ENCODE measurements at regions not wholly inside any gene's neighbourhood (a gene's known extent, or its start where the extent isn't known, plus 50 kb on each side); places are given as distances from the start of the nearest gene placed in this dataset.

- no CpG with 5 or more reads among the region's 3 CpGs for WGBS
- no peak overlapping the region for H3K23ac ChIP-seq (ENCODE audit: low read length in 2 of 2)
Observed at GRCh38 chr4:123327846-123328429, 68.7 kb upstream of the SPRY1 start.

GRCh38 chr4:123338715-123339114 lies 57.9 kb upstream of the SPRY1 start:
- 95% methylated on average over 6 of the region's 7 CpGs for WGBS
- Histone ChIP-seq H2BK12ac (ENCODE audit: low read length in 2 of 2) (no peak overlapping the region), H2AFZ (ENCODE audit: low read depth, low read length) (no peak overlapping the region)

More at GRCh38 chr4:123327846-123328429, 68.7 kb upstream of the SPRY1 start:
- Histone ChIP-seq H3K36me3 (ENCODE audit: control insufficient read depth in 1 of 2, insufficient read depth in 2 of 2, low read depth in 1 of 2, low read length in 2 of 2) (no peaks in the 10 kb centered on the region), H2BK120ac (ENCODE audit: low read depth, low read length) (no peak overlapping the region), H2AK5ac (ENCODE audit: low read length, severe bottlenecking) (no peak overlapping the region), H4K8ac (ENCODE audit: low read length) (no peak overlapping the region), H3K18ac (ENCODE audit: low read depth in 1 of 2, low read length in 2 of 2) (no peak overlapping the region), H2BK12ac (ENCODE audit: low read length in 2 of 2) (no peak overlapping the region), H3K9me3 (ENCODE audit: control insufficient read depth, low read length) (peaks cover 10% of the 10 kb centered on the region), H4K91ac (ENCODE audit: low read length) (no peak overlapping the region), H2AFZ (ENCODE audit: low read depth, low read length) (no peak overlapping the region), H3K27ac (ENCODE audit: low read length, poor library complexity, severe bottlenecking) (no peak overlapping the region), H2BK15ac (ENCODE audit: low read depth, poor library complexity, severe bottlenecking) (no peak overlapping the region), H3K27me3 (ENCODE audit: control insufficient read depth in 1 of 2, insufficient read depth in 1 of 2, low read length in 2 of 2) (no peaks in the 10 kb centered on the region), H3K14ac (ENCODE audit: low read length in 2 of 2) (no peak overlapping the region), H3K79me1 (replicated peaks; ENCODE audit: low read length, poor library complexity, severe bottlenecking) (no peaks in the 10 kb centered on the region), H3K9ac (ENCODE audit: low read length) (no peak overlapping the region), H3K4me3 (ENCODE audit: insufficient read depth in 1 of 2, low read depth in 1 of 2, low read length in 2 of 2) (no peak overlapping the region), H3K4me1 (ENCODE audit: control insufficient read depth, insufficient read depth, low read depth, low read length) (no peaks in the 10 kb centered on the region), H3K4ac (ENCODE audit: low read depth in 1 of 2, low read length in 2 of 2) (no peak overlapping the region), H3K4me2 (ENCODE audit: low read length, poor library complexity, severe bottlenecking) (no peak overlapping the region), H2BK5ac (ENCODE audit: low read depth, low read length, poor library complexity, severe bottlenecking) (no peak overlapping the region)
- no peak for DNase-seq

DNA sequence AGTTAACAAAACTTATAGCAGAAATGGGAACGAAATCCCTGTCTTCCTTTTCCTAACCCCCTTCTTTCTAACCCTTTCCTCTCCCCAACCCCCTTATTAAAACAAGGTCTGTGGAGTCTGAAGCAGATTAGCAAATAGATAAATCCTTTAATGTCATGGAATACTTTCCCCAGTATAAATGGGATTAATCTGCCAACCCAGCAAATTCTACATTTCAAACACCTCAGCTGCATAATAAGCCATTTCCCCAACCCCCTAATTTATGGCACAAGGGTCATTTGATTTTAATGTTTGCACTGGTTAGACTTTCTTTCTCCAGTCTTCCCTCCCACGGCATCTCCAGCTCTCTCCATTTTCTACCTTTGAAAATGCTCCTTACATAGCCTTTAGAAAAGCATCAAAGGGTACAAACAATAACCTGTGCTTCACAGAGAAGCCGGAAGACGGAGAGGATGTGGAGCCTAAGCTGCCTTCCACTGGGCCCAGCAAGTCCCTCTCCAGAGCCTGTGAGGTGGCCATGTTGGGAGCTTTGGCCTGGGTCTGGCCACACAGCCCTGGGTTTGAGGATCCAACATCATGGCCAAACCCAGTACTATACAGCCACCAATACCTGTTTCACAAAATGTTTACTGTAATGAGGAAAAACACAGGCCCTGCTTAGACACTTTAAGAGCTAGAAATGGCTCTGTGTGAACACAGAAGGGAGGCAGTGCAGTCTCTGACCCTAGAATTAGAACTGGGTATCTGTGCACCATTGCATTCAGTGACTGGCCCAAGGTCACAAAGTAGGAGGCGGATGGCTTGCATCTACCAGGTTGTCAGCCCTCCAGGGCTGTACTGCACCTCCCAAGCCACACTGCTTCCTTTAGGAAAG lies 56.9 kb upstream of the SPRY1 start:
- Histone ChIP-seq H2AFZ (ENCODE audit: low read depth, low read length) (no peak overlapping the region), H3K14ac (ENCODE audit: low read length in 2 of 2) (no peak overlapping the region), H2BK5ac (ENCODE audit: low read depth, low read length, poor library complexity, severe bottlenecking) (no peak overlapping the region), H3K9ac (ENCODE audit: low read length) (peak overlapping the region; percentile 14), H3K4ac (ENCODE audit: low read depth in 1 of 2, low read length in 2 of 2) (peak overlapping the region in 1 of 2 experiments; percentile 49), H2BK120ac (ENCODE audit: low read depth, low read length) (no peak overlapping the region), H3K4me1 (ENCODE audit: control insufficient read depth, insufficient read depth, low read depth, low read length) (peaks cover 2% of the 10 kb centered on the region), H3K36me3 (ENCODE audit: control insufficient read depth in 1 of 2, insufficient read depth in 2 of 2, low read depth in 1 of 2, low read length in 2 of 2) (no peaks in the 10 kb centered on the region), H2BK15ac (ENCODE audit: low read depth, poor library complexity, severe bottlenecking) (peak overlapping the region; percentile 60), H3K27ac (ENCODE audit: low read length, poor library complexity, severe bottlenecking) (no peak overlapping the region), H4K8ac (ENCODE audit: low read length) (peak overlapping the region; percentile 45), H3K9me3 (ENCODE audit: control insufficient read depth, low read length) (no peaks in the 10 kb centered on the region), H4K91ac (ENCODE audit: low read length) (peak overlapping the region; percentile 11), H2BK12ac (ENCODE audit: low read length in 2 of 2) (peak overlapping the region in 1 of 2 experiments; percentile 61), H3K79me1 (replicated peaks; ENCODE audit: low read length, poor library complexity, severe bottlenecking) (no peaks in the 10 kb centered on the region), H3K18ac (ENCODE audit: low read depth in 1 of 2, low read length in 2 of 2) (peak overlapping the region; percentile 46 to 55), H3K23ac (ENCODE audit: low read length in 2 of 2) (no peak overlapping the region), H3K27me3 (ENCODE audit: control insufficient read depth in 1 of 2, insufficient read depth in 1 of 2, low read length in 2 of 2) (no peaks in the 10 kb centered on the region), H3K4me3 (ENCODE audit: insufficient read depth in 1 of 2, low read depth in 1 of 2, low read length in 2 of 2) (no peak overlapping the region), H3K4me2 (ENCODE audit: low read length, poor library complexity, severe bottlenecking) (no peak overlapping the region), H2AK5ac (ENCODE audit: low read length, severe bottlenecking) (no peak overlapping the region)
- WGBS = 85% methylated on average over 5 of the region's 5 CpGs
- DNase-seq = no peak

More at GRCh38 chr4:123338715-123339114, 57.9 kb upstream of the SPRY1 start:
- H3K4me2 ChIP-seq (ENCODE audit: low read length, poor library complexity, severe bottlenecking) = no peak overlapping the region
- H3K27ac ChIP-seq (ENCODE audit: low read length, poor library complexity, severe bottlenecking) = no peak overlapping the region
- no peak overlapping the region for H2BK5ac ChIP-seq (ENCODE audit: low read depth, low read length, poor library complexity, severe bottlenecking)
- no peak overlapping the region for H2AK5ac ChIP-seq (ENCODE audit: low read length, severe bottlenecking)
- H3K23ac ChIP-seq (ENCODE audit: low read length in 2 of 2) = no peak overlapping the region
- no peaks in the 10 kb centered on the region for H3K27me3 ChIP-seq (ENCODE audit: control insufficient read depth in 1 of 2, insufficient read depth in 1 of 2, low read length in 2 of 2)
- no peak overlapping the region for H4K91ac ChIP-seq (ENCODE audit: low read length)
- no peak overlapping the region for H3K14ac ChIP-seq (ENCODE audit: low read length in 2 of 2)
- no peak overlapping the region for H2BK15ac ChIP-seq (ENCODE audit: low read depth, poor library complexity, severe bottlenecking)
- H3K4ac ChIP-seq (ENCODE audit: low read depth in 1 of 2, low read length in 2 of 2) = no peak overlapping the region
- peaks cover 2% of the 10 kb centered on the region for H3K4me1 ChIP-seq (ENCODE audit: control insufficient read depth, insufficient read depth, low read depth, low read length)
- H2BK120ac ChIP-seq (ENCODE audit: low read depth, low read length) = no peak overlapping the region
- H3K4me3 ChIP-seq (ENCODE audit: insufficient read depth in 1 of 2, low read depth in 1 of 2, low read length in 2 of 2) = no peak overlapping the region
- H3K79me1 ChIP-seq (replicated peaks; ENCODE audit: low read length, poor library complexity, severe bottlenecking) = no peaks in the 10 kb centered on the region
- no peak overlapping the region for H4K8ac ChIP-seq (ENCODE audit: low read length)
- no peak for DNase-seq
- no peak overlapping the region for H3K9ac ChIP-seq (ENCODE audit: low read length)
- no peaks in the 10 kb centered on the region for H3K9me3 ChIP-seq (ENCODE audit: control insufficient read depth, low read length)
- H3K36me3 ChIP-seq (ENCODE audit: control insufficient read depth in 1 of 2, insufficient read depth in 2 of 2, low read depth in 1 of 2, low read length in 2 of 2) = no peaks in the 10 kb centered on the region
- H3K18ac ChIP-seq (ENCODE audit: low read depth in 1 of 2, low read length in 2 of 2) = no peak overlapping the region

GRCh38 chr4:123340381-123340701 lies 56.3 kb upstream of the SPRY1 start:
- no peak overlapping the region for H2BK15ac ChIP-seq (ENCODE audit: low read depth, poor library complexity, severe bottlenecking)
- H3K27ac ChIP-seq (ENCODE audit: low read length, poor library complexity, severe bottlenecking) = no peak overlapping the region
- H3K4me1 ChIP-seq (ENCODE audit: control insufficient read depth, insufficient read depth, low read depth, low read length) = peaks cover 2% of the 10 kb centered on the region
- no peaks in the 10 kb centered on the region for H3K79me1 ChIP-seq (replicated peaks; ENCODE audit: low read length, poor library complexity, severe bottlenecking)
- no peak overlapping the region for H3K4ac ChIP-seq (ENCODE audit: low read depth in 1 of 2, low read length in 2 of 2)
- H2BK12ac ChIP-seq (ENCODE audit: low read length in 2 of 2) = no peak overlapping the region
- H3K23ac ChIP-seq (ENCODE audit: low read length in 2 of 2) = no peak overlapping the region
- H2AK5ac ChIP-seq (ENCODE audit: low read length, severe bottlenecking) = no peak overlapping the region
- H4K91ac ChIP-seq (ENCODE audit: low read length) = no peak overlapping the region
- H2BK120ac ChIP-seq (ENCODE audit: low read depth, low read length) = no peak overlapping the region
- no peaks in the 10 kb centered on the region for H3K9me3 ChIP-seq (ENCODE audit: control insufficient read depth, low read length)
- no peak overlapping the region for H3K4me3 ChIP-seq (ENCODE audit: insufficient read depth in 1 of 2, low read depth in 1 of 2, low read length in 2 of 2)
- 36% methylated on average over 7 of the region's 7 CpGs for WGBS
- peak overlapping the region; percentile 64 for H3K9ac ChIP-seq (ENCODE audit: low read length)
- no peak overlapping the region for H4K8ac ChIP-seq (ENCODE audit: low read length)
- no peaks in the 10 kb centered on the region for H3K27me3 ChIP-seq (ENCODE audit: control insufficient read depth in 1 of 2, insufficient read depth in 1 of 2, low read length in 2 of 2)
- no peak overlapping the region for H2AFZ ChIP-seq (ENCODE audit: low read depth, low read length)
- DNase-seq = peak; percentile 85
- H3K18ac ChIP-seq (ENCODE audit: low read depth in 1 of 2, low read length in 2 of 2) = peak overlapping the region in 1 of 2 experiments; percentile 46
- H3K4me2 ChIP-seq (ENCODE audit: low read length, poor library complexity, severe bottlenecking) = no peak overlapping the region
- no peak overlapping the region for H3K14ac ChIP-seq (ENCODE audit: low read length in 2 of 2)
- no peaks in the 10 kb centered on the region for H3K36me3 ChIP-seq (ENCODE audit: control insufficient read depth in 1 of 2, insufficient read depth in 2 of 2, low read depth in 1 of 2, low read length in 2 of 2)
- H2BK5ac ChIP-seq (ENCODE audit: low read depth, low read length, poor library complexity, severe bottlenecking) = no peak overlapping the region
